Upper lobe of left lung (tissue), 4 donors: ENCODE measurements at regions not wholly inside any gene's neighbourhood (a gene's known extent, or its start where the extent isn't known, plus 50 kb on each side); places are given as distances from the start of the nearest gene placed in this dataset.

Experiments used
- CTCF ChIP-seq, 6 experiments: fragments of 450-650 bp in 4 of 6; fragments of 200-600 bp in 2 of 6; sonication (generic) in 2 of 6; IDR thresholded peaks; one replicate each; pipeline ENCODE4 v1.5.1; 2016 to 2019; ENCODE audit warnings: antibody characterized with exemption in 6 of 6
- EP300 ChIP-seq, 4 donors: sonication (generic); formaldehyde crosslinking; IDR thresholded peaks; one replicate each; pipeline ENCODE4 v1.5.1; 2017; ENCODE audit warnings: antibody characterized with exemption in 4 of 4, control low read depth in 2 of 4
- POLR2A ChIP-seq, 4 donors: fragments of 450-650 bp; IDR thresholded peaks; one replicate each; pipeline ENCODE4 v1.5.1; 2016 to 2017; ENCODE audit warnings: antibody characterized with exemption in 4 of 4, mild to moderate bottlenecking in 2 of 4
- POLR2AphosphoS5 ChIP-seq, 2 donors: sonication (generic); formaldehyde crosslinking; IDR thresholded peaks; one replicate each; pipeline ENCODE4 v1.5.1; 2017; ENCODE audit warnings: antibody characterized with exemption in 2 of 2

GRCh38 chr17:22217135-22217534, 524.8 kb downstream of the KCNJ18 start:
- TF ChIP-seq CTCF (IDR thresholded peaks at IDR 0.05) (no peak), EP300 (IDR thresholded peaks at IDR 0.05) (no peak), POLR2AphosphoS5 (IDR thresholded peaks at IDR 0.05) (no peak), POLR2A (IDR thresholded peaks at IDR 0.05) (no peak)
